ENCODE measurements at regions not wholly inside any gene's neighbourhood (a gene's known extent, or its start where the extent isn't known, plus 50 kb on each side); places are given as distances from the start of the nearest gene placed in this dataset.

GRCh38 chr2:523698-524270 lies 153.4 kb downstream of the TMEM18 start:
- DNase-seq (ENCODE audit: low read depth): no peak
- H3K4me3 ChIP-seq (ENCODE audit: low read depth, low read length): no peak overlapping the region

- no peak overlapping the region for H3K4me3 ChIP-seq (ENCODE audit: low read depth, low read length)
These were observed 154.4 kb downstream of the TMEM18 start for GRCh38 chr2:522776-523175.

GRCh38 chr2:521853-522530 lies 155.2 kb downstream of the TMEM18 start:
- DNase-seq (ENCODE audit: low read depth): no peak

More at GRCh38 chr2:522776-523175, 154.4 kb downstream of the TMEM18 start:
- DNase-seq (ENCODE audit: low read depth): no peak

GRCh38 chr2:520663-521340 lies 156.4 kb downstream of the TMEM18 start:
- no peak for DNase-seq (ENCODE audit: low read depth)

More at GRCh38 chr2:521853-522530, 155.2 kb downstream of the TMEM18 start:
- no peak overlapping the region for H3K4me3 ChIP-seq (ENCODE audit: low read depth, low read length)

GRCh38 chr2:516944-517343 lies 160.3 kb downstream of the TMEM18 start:
- H3K4me3 ChIP-seq (ENCODE audit: low read depth, low read length): no peak overlapping the region
- DNase-seq (ENCODE audit: low read depth): no peak

More at GRCh38 chr2:520663-521340, 156.4 kb downstream of the TMEM18 start:
- no peak overlapping the region for H3K4me3 ChIP-seq (ENCODE audit: low read depth, low read length)

GRCh38 chr2:516131-516530 lies 161.1 kb downstream of the TMEM18 start:
- no peak overlapping the region for H3K4me3 ChIP-seq (ENCODE audit: low read depth, low read length)
- no peak for DNase-seq (ENCODE audit: low read depth)

GRCh38 chr2:515441-516127 lies 161.6 kb downstream of the TMEM18 start:
- no peak overlapping the region for H3K4me3 ChIP-seq (ENCODE audit: low read depth, low read length)
- no peak for DNase-seq (ENCODE audit: low read depth)

- H3K4me3 ChIP-seq (ENCODE audit: low read depth, low read length): no peak overlapping the region
- no peak for DNase-seq (ENCODE audit: low read depth)
These were observed 163.1 kb downstream of the TMEM18 start for GRCh38 chr2:513981-514706.

- no peak for DNase-seq (ENCODE audit: low read depth)
- no peak overlapping the region for H3K4me3 ChIP-seq (ENCODE audit: low read depth, low read length)
These were observed 166.4 kb downstream of the TMEM18 start for GRCh38 chr2:510839-511238.

GRCh38 chr2:509888-510287 lies 167.3 kb downstream of the TMEM18 start:
- no peak overlapping the region for H3K4me3 ChIP-seq (ENCODE audit: low read depth, low read length)
- DNase-seq (ENCODE audit: low read depth): no peak

GRCh38 chr2:508121-508520 lies 169.1 kb downstream of the TMEM18 start:
- no peak for DNase-seq (ENCODE audit: low read depth)
- H3K4me3 ChIP-seq (ENCODE audit: low read depth, low read length): no peak overlapping the region

GRCh38 chr2:506866-507265 lies 170.3 kb downstream of the TMEM18 start:
- H3K4me3 ChIP-seq (ENCODE audit: low read depth, low read length): no peak overlapping the region
- DNase-seq (ENCODE audit: low read depth): no peak

GRCh38 chr2:506451-506850 lies 170.8 kb downstream of the TMEM18 start:
- H3K4me3 ChIP-seq (ENCODE audit: low read depth, low read length): no peak overlapping the region
- no peak for DNase-seq (ENCODE audit: low read depth)

GRCh38 chr2:505941-506340 lies 171.3 kb downstream of the TMEM18 start:
- no peak overlapping the region for H3K4me3 ChIP-seq (ENCODE audit: low read depth, low read length)
- no peak for DNase-seq (ENCODE audit: low read depth)

- H3K4me3 ChIP-seq (ENCODE audit: low read depth, low read length): no peak overlapping the region
- no peak for DNase-seq (ENCODE audit: low read depth)
These were observed 173.8 kb downstream of the TMEM18 start for GRCh38 chr2:503288-503999.

GRCh38 chr2:502831-503230 lies 174.4 kb downstream of the TMEM18 start:
- DNase-seq (ENCODE audit: low read depth): no peak
- no peak overlapping the region for H3K4me3 ChIP-seq (ENCODE audit: low read depth, low read length)

- DNase-seq (ENCODE audit: low read depth): no peak
- no peak overlapping the region for H3K4me3 ChIP-seq (ENCODE audit: low read depth, low read length)
These were observed 175.5 kb downstream of the TMEM18 start for GRCh38 chr2:501667-502066.

- DNase-seq (ENCODE audit: low read depth): no peak
These were observed 176.1 kb downstream of the TMEM18 start for GRCh38 chr2:501130-501529.

GRCh38 chr2:499726-500125 lies 177.5 kb downstream of the TMEM18 start:
- DNase-seq (ENCODE audit: low read depth): no peak
- H3K4me3 ChIP-seq (ENCODE audit: low read depth, low read length): no peak overlapping the region

More at GRCh38 chr2:501130-501529, 176.1 kb downstream of the TMEM18 start:
- H3K4me3 ChIP-seq (ENCODE audit: low read depth, low read length): no peak overlapping the region
